ENCODE measurements at regions not wholly inside any gene's neighbourhood (a gene's known extent, or its start where the extent isn't known, plus 50 kb on each side); places are given as distances from the start of the nearest gene placed in this dataset.

DNA sequence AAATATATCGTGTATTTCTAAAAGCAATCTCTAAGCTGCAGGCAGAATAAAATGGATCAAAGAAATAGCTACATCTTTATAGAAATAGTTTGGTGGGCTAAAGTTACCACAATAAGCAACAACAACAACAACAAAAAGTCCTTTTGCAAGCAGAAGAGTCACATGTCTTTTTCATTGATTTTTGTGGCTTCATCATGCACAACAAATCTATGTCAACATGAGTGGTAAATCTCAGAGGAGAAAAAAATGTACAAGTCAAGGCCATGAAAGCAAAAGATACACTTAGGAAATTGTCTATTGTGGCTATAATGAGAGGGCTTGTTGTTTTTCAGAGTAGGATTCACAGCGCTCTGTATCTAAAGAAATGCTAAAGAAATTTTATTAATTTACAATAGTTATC, 269.7 kb downstream of the GRB14 start:
- POLR2A ChIA-PET: no interaction called here
- FAIRE-seq (no peak), DNase-seq (ENCODE audit: low read depth, low spot score) (no peak)
- H3K79me2 ChIP-seq (ENCODE audit: control insufficient read depth, insufficient read depth, low read length): no peaks in the 10 kb centered on the region
- no peaks in the 10 kb centered on the region for H3K36me3 ChIP-seq (ENCODE audit: control insufficient read depth in 2 of 2, extremely low read depth in 1 of 2, insufficient read depth in 2 of 2, low read length in 2 of 2)
- H3K4me1 ChIP-seq (ENCODE audit: control insufficient read depth, extremely low read depth, insufficient read depth, low read length): no peaks in the 10 kb centered on the region
- H3K9ac ChIP-seq (replicated peaks; ENCODE audit: extremely low read depth, insufficient read depth, low read length): no peak overlapping the region
- H3K9me3 ChIP-seq (replicated peaks; ENCODE audit: control insufficient read depth, insufficient read depth, low read length): no peaks in the 10 kb centered on the region
- H4K20me1 ChIP-seq (replicated peaks; ENCODE audit: control insufficient read depth, extremely low read depth, insufficient read depth, low read length): no peaks in the 10 kb centered on the region
- H2AFZ ChIP-seq (ENCODE audit: low read depth, low read length): no peak overlapping the region
- intact Hi-C loops (cut with micrococcal nuclease) (no loop called here), dilution Hi-C loops (cut with MboI; ENCODE audit: extremely low pct_ligation_motif_present, low sequenced_read_pairs) (no loop called here)
- no peaks in the 10 kb centered on the region for H3K9me1 ChIP-seq (replicated peaks; ENCODE audit: control insufficient read depth, extremely low read depth, insufficient read depth, low read length)
- CTCF ChIA-PET: no interaction called here
- no peak overlapping the region for H3K4me2 ChIP-seq (ENCODE audit: insufficient read depth, low read length)
- no peaks in the 10 kb centered on the region for H3K27me3 ChIP-seq (ENCODE audit: control insufficient read depth in 2 of 2, insufficient read depth in 2 of 2, low read length in 2 of 2)
- no peak overlapping the region for H3K4me3 ChIP-seq (replicated peaks in 1 of 3; ENCODE audit: insufficient read depth in 1 of 3, low read depth in 1 of 3, low read length in 3 of 3)
- H3K27ac ChIP-seq (ENCODE audit: insufficient read depth, low read depth, low read length): no peak overlapping the region
- BruUV-seq (replicated peaks): no TSS peak
- TF ChIP-seq GATA2 (IDR thresholded peaks at IDR 0.05; ENCODE audit: insufficient read depth, insufficient read length, low read depth, low read length) (no peak), FOS (IDR thresholded peaks at IDR 0.05; ENCODE audit: borderline replicate concordance, insufficient read depth, low read length) (no peak), POLR2A (IDR thresholded peaks at IDR 0.05; ENCODE audit: low read depth, low read length) (no peak)
- TF ChIP-seq, protein P1, sequence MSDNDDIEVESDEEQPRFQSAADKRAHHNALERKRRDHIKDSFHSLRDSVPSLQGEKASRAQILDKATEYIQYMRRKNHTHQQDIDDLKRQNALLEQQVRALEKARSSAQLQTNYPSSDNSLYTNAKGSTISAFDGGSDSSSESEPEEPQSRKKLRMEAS (IDR thresholded peaks at IDR 0.05; ENCODE audit: insufficient read depth, insufficient read length): no peak

DNA sequence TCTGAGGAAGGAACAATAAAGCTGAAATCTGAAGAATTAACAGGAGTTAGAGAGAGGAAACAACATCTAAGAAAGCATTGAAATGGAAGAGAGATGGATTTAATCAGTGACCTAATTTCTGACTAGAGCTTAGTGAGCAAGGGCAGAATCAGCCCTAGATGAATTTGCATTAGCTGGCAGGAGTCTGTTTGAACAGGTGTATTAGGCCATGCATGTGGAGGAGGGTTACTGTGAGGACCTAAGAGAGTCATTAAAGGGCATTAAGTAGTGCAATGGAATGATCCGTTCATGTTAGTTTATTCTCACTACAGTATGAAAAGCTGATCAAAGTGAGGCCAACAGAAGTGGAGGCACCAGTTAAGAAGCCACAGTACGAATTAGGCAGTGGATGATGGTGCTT, 285.3 kb downstream of the GRB14 start:
- H3K36me3 ChIP-seq (ENCODE audit: control insufficient read depth in 2 of 2, extremely low read depth in 1 of 2, insufficient read depth in 2 of 2, low read length in 2 of 2): no peaks in the 10 kb centered on the region
- no peaks in the 10 kb centered on the region for H3K27me3 ChIP-seq (ENCODE audit: control insufficient read depth in 2 of 2, insufficient read depth in 2 of 2, low read length in 2 of 2)
- no peak for FAIRE-seq
- no peak overlapping the region for H3K9ac ChIP-seq (replicated peaks; ENCODE audit: extremely low read depth, insufficient read depth, low read length)
- no peaks in the 10 kb centered on the region for H3K79me2 ChIP-seq (ENCODE audit: control insufficient read depth, insufficient read depth, low read length)
- no peak overlapping the region for H2AFZ ChIP-seq (ENCODE audit: low read depth, low read length)
- POLR2A ChIA-PET: no interaction called here
- H3K27ac ChIP-seq (ENCODE audit: insufficient read depth, low read depth, low read length): no peak overlapping the region
- TF ChIP-seq POLR2A (IDR thresholded peaks at IDR 0.05; ENCODE audit: low read depth, low read length) (no peak), EZH2 (IDR thresholded peaks at IDR 0.05; ENCODE audit: borderline replicate concordance, low read depth, low read length, severe bottlenecking) (no peak), FOS (IDR thresholded peaks at IDR 0.05; ENCODE audit: borderline replicate concordance, insufficient read depth, low read length) (no peak), JUN (IDR thresholded peaks at IDR 0.05; ENCODE audit: borderline replicate concordance, insufficient read depth, insufficient read length, low read depth) (no peak), POLR2AphosphoS5 (IDR thresholded peaks at IDR 0.05; ENCODE audit: insufficient read depth, low read depth, low read length) (no peak), GATA2 (IDR thresholded peaks at IDR 0.05; ENCODE audit: insufficient read depth, insufficient read length, low read depth, low read length) (no peak), MYC (IDR thresholded peaks at IDR 0.05; ENCODE audit: low read depth, low read length) (no peak)
- TF ChIP-seq, protein P1 (IDR thresholded peaks at IDR 0.05; ENCODE audit: insufficient read depth, insufficient read length): no peak
- TF ChIP-seq, protein P2, sequence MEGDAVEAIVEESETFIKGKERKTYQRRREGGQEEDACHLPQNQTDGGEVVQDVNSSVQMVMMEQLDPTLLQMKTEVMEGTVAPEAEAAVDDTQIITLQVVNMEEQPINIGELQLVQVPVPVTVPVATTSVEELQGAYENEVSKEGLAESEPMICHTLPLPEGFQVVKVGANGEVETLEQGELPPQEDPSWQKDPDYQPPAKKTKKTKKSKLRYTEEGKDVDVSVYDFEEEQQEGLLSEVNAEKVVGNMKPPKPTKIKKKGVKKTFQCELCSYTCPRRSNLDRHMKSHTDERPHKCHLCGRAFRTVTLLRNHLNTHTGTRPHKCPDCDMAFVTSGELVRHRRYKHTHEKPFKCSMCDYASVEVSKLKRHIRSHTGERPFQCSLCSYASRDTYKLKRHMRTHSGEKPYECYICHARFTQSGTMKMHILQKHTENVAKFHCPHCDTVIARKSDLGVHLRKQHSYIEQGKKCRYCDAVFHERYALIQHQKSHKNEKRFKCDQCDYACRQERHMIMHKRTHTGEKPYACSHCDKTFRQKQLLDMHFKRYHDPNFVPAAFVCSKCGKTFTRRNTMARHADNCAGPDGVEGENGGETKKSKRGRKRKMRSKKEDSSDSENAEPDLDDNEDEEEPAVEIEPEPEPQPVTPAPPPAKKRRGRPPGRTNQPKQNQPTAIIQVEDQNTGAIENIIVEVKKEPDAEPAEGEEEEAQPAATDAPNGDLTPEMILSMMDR (IDR thresholded peaks at IDR 0.05; ENCODE audit: extremely low read depth in 1 of 2, insufficient read depth in 1 of 2, low read depth in 1 of 2, low read length in 2 of 2): no peak
- H4K20me1 ChIP-seq (replicated peaks; ENCODE audit: control insufficient read depth, extremely low read depth, insufficient read depth, low read length): no peaks in the 10 kb centered on the region
- H3K9me3 ChIP-seq (replicated peaks; ENCODE audit: control insufficient read depth, insufficient read depth, low read length): no peaks in the 10 kb centered on the region
- dilution Hi-C loops (cut with MboI; ENCODE audit: extremely low pct_ligation_motif_present, low sequenced_read_pairs): no loop called here
- H3K9me1 ChIP-seq (replicated peaks; ENCODE audit: control insufficient read depth, extremely low read depth, insufficient read depth, low read length): no peaks in the 10 kb centered on the region
- intact Hi-C loops (cut with micrococcal nuclease): no loop called here
- no TSS peak for BruUV-seq (replicated peaks)
- no peaks in the 10 kb centered on the region for H3K4me1 ChIP-seq (ENCODE audit: control insufficient read depth, extremely low read depth, insufficient read depth, low read length)
- no peak overlapping the region for H3K4me2 ChIP-seq (ENCODE audit: insufficient read depth, low read length)
- no peak for DNase-seq (ENCODE audit: low read depth, low spot score)
- H3K4me3 ChIP-seq (replicated peaks in 1 of 3; ENCODE audit: insufficient read depth in 1 of 3, low read depth in 1 of 3, low read length in 3 of 3): no peak overlapping the region
- CTCF ChIA-PET: no interaction called here

Data from endothelial cell of umbilical vein (primary cell).